CD4-positive, CD25-positive, alpha-beta regulatory T cell (primary cell): ENCODE measurements at regions not wholly inside any gene's neighbourhood (a gene's known extent, or its start where the extent isn't known, plus 50 kb on each side); places are given as distances from the start of the nearest gene placed in this dataset.

ENCODE experiments used
- ATAC-seq, 2 donors: fragments of 150-1000 bp; cut with Tn5 transposase; one replicate each; pipeline ENCODE4 v1.10.0; 2021; ENCODE audit warnings: low read depth in 2 of 2, moderate number of reproducible peaks in 2 of 2, moderate library complexity in 1 of 2
- DNase-seq, 3 donors: peaks; one replicate each; pipeline versions ENCODE4 v3.0.0 to v3.0.0-alpha.2; 2012 to 2022; ENCODE audit warnings: mixed read lengths in 1 of 3
- H3K27ac ChIP-seq: one replicate; pipeline ENCODE4 v1.7.0; 2013; ENCODE audit warnings: mild to moderate bottlenecking, low read length; ENCODE audit not compliant: insufficient read depth, poor library complexity, severe bottlenecking
- H3K27me3 ChIP-seq: one replicate; pipeline ENCODE4 v1.7.0; 2013; ENCODE audit warnings: low read length; ENCODE audit not compliant: control insufficient read depth, insufficient read depth
- H3K36me3 ChIP-seq: one replicate; pipeline ENCODE4 v1.7.0; 2013; ENCODE audit warnings: mild to moderate bottlenecking, low read length, moderate library complexity; ENCODE audit not compliant: control insufficient read depth, insufficient read depth
- H3K4me1 ChIP-seq: 2 replicates; pipeline ENCODE4 v1.7.0; 2013; ENCODE audit warnings: mild to moderate bottlenecking, low read length; ENCODE audit not compliant: insufficient read depth, control insufficient read depth, poor library complexity, severe bottlenecking
- H3K4me3 ChIP-seq: one replicate; pipeline ENCODE4 v1.7.0; 2013; ENCODE audit warnings: low read depth, mild to moderate bottlenecking, low read length, moderate library complexity
- H3K9me3 ChIP-seq, 2 experiments: 1 replicate in 1 of 2; 2 replicates in 1 of 2; pipeline ENCODE4 v1.7.0; 2013; ENCODE audit warnings: low read length in 2 of 2, mild to moderate bottlenecking in 1 of 2, moderate library complexity in 1 of 2; ENCODE audit not compliant: control insufficient read depth in 2 of 2
- H3K27ac Mint-ChIP-seq, 3 donors: one replicate each; pipeline ENCODE4 v1.8.0; 2020 to 2022; ENCODE audit warnings: mild to moderate bottlenecking in 3 of 3, mixed read lengths in 3 of 3, moderate library complexity in 2 of 3
- H3K27me3 Mint-ChIP-seq: one replicate; pipeline ENCODE4 v1.8.0; 2022; ENCODE audit warnings: mild to moderate bottlenecking, mixed read lengths
- H3K36me3 Mint-ChIP-seq: one replicate; pipeline ENCODE4 v1.8.0; 2020; ENCODE audit warnings: mixed read lengths
- H3K4me1 Mint-ChIP-seq, 4 donors: one replicate each; pipeline ENCODE4 v1.8.0; 2020 to 2022; ENCODE audit warnings: mixed read lengths in 4 of 4, mild to moderate bottlenecking in 1 of 4
- H3K4me3 Mint-ChIP-seq, 4 donors: one replicate each; pipeline ENCODE4 v1.8.0; 2020 to 2022; ENCODE audit warnings: mild to moderate bottlenecking in 4 of 4, mixed read lengths in 4 of 4, moderate library complexity in 3 of 4
- H3K9me3 Mint-ChIP-seq, 7 donors: one replicate each; pipeline ENCODE4 v1.8.0; 2020 to 2022; ENCODE audit warnings: mixed read lengths in 7 of 7, mild to moderate bottlenecking in 3 of 7, moderate library complexity in 2 of 7

GRCh38 chr21:35632711-35633110 lies 427.6 kb downstream of the SETD4 start:
- ATAC-seq (no peak), DNase-seq (no peak)
- peaks cover 4% of the 10 kb centered on the region for H3K27me3 ChIP-seq
- no peaks in the 10 kb centered on the region for H3K36me3 Mint-ChIP-seq
- no peaks in the 10 kb centered on the region for H3K9me3 ChIP-seq
- no peak overlapping the region for H3K27ac ChIP-seq
- no peak overlapping the region for H3K27ac Mint-ChIP-seq
- H3K36me3 ChIP-seq: no peaks in the 10 kb centered on the region
- peaks cover 0 to 3% (median 0%) of the 10 kb centered on the region in 7 donors for H3K9me3 Mint-ChIP-seq
- H3K4me1 Mint-ChIP-seq: no peaks in the 10 kb centered on the region
- H3K4me3 Mint-ChIP-seq: no peak overlapping the region
- no peak overlapping the region for H3K4me3 ChIP-seq
- H3K4me1 ChIP-seq: no peaks in the 10 kb centered on the region
- peaks cover 4% of the 10 kb centered on the region for H3K27me3 Mint-ChIP-seq

GRCh38 chr21:35628316-35628715 lies 432.0 kb downstream of the SETD4 start:
- no peaks in the 10 kb centered on the region for H3K4me1 ChIP-seq
- no peak for ATAC-seq
- Mint-ChIP-seq H3K36me3 (no peaks in the 10 kb centered on the region), H3K9me3 (peaks cover 0 to 2% (median 0%) of the 10 kb centered on the region in 7 donors), H3K27ac (no peak overlapping the region), H3K4me1 (no peaks in the 10 kb centered on the region), H3K27me3 (peaks cover 14% of the 10 kb centered on the region), H3K4me3 (no peak overlapping the region)
- DNase-seq: no peak
- H3K4me3 ChIP-seq: no peak overlapping the region
- H3K9me3 ChIP-seq: no peaks in the 10 kb centered on the region
- no peaks in the 10 kb centered on the region for H3K36me3 ChIP-seq
- H3K27me3 ChIP-seq: peaks cover 5% of the 10 kb centered on the region
- no peak overlapping the region for H3K27ac ChIP-seq

- no peak overlapping the region for H3K27ac Mint-ChIP-seq
- no peaks in the 10 kb centered on the region for H3K4me1 Mint-ChIP-seq
- Histone ChIP-seq H3K36me3 (no peaks in the 10 kb centered on the region), H3K9me3 (no peaks in the 10 kb centered on the region), H3K4me3 (no peak overlapping the region), H3K27ac (no peak overlapping the region), H3K27me3 (peaks cover 8% of the 10 kb centered on the region), H3K4me1 (no peaks in the 10 kb centered on the region)
- no peaks in the 10 kb centered on the region for H3K36me3 Mint-ChIP-seq
- no peak overlapping the region for H3K4me3 Mint-ChIP-seq
- ATAC-seq (no peak), DNase-seq (no peak)
- peaks cover 0 to 2% (median 0%) of the 10 kb centered on the region in 7 donors for H3K9me3 Mint-ChIP-seq
- peaks cover 14% of the 10 kb centered on the region for H3K27me3 Mint-ChIP-seq
Observed at GRCh38 chr21:35627462-35627861, 432.9 kb downstream of the SETD4 start.

GRCh38 chr21:35625576-35625975 lies 434.8 kb downstream of the SETD4 start:
- Histone ChIP-seq H3K9me3 (no peaks in the 10 kb centered on the region), H3K4me1 (no peaks in the 10 kb centered on the region), H3K27ac (no peak overlapping the region), H3K27me3 (peaks cover 10% of the 10 kb centered on the region), H3K4me3 (no peak overlapping the region), H3K36me3 (no peaks in the 10 kb centered on the region)
- Mint-ChIP-seq H3K27ac (no peak overlapping the region), H3K4me1 (no peaks in the 10 kb centered on the region), H3K36me3 (no peaks in the 10 kb centered on the region), H3K27me3 (peaks cover 14% of the 10 kb centered on the region), H3K9me3 (peaks cover 0 to 2% (median 0%) of the 10 kb centered on the region in 7 donors), H3K4me3 (no peak overlapping the region)
- ATAC-seq: no peak
- DNase-seq: no peak

GRCh38 chr21:35624901-35625300 lies 435.4 kb downstream of the SETD4 start:
- no peak overlapping the region for H3K27ac ChIP-seq
- no peaks in the 10 kb centered on the region for H3K4me1 Mint-ChIP-seq
- H3K9me3 ChIP-seq: no peaks in the 10 kb centered on the region
- H3K27ac Mint-ChIP-seq: no peak overlapping the region
- H3K4me3 ChIP-seq: no peak overlapping the region
- no peaks in the 10 kb centered on the region for H3K4me1 ChIP-seq
- peaks cover 0 to 2% (median 0%) of the 10 kb centered on the region in 7 donors for H3K9me3 Mint-ChIP-seq
- peaks cover 13% of the 10 kb centered on the region for H3K27me3 ChIP-seq
- no peaks in the 10 kb centered on the region for H3K36me3 Mint-ChIP-seq
- DNase-seq (no peak), ATAC-seq (no peak)
- no peaks in the 10 kb centered on the region for H3K36me3 ChIP-seq
- no peak overlapping the region for H3K4me3 Mint-ChIP-seq
- H3K27me3 Mint-ChIP-seq: peaks cover 14% of the 10 kb centered on the region

- no peaks in the 10 kb centered on the region for H3K36me3 Mint-ChIP-seq
- H3K4me3 Mint-ChIP-seq: no peak overlapping the region
- Histone ChIP-seq H3K4me3 (no peak overlapping the region), H3K9me3 (no peaks in the 10 kb centered on the region), H3K36me3 (no peaks in the 10 kb centered on the region), H3K27me3 (peaks cover 22% of the 10 kb centered on the region), H3K4me1 (no peaks in the 10 kb centered on the region), H3K27ac (no peak overlapping the region)
- peak overlapping the region in 1 of 3 donors; percentile 3 for H3K27ac Mint-ChIP-seq
- H3K4me1 Mint-ChIP-seq: no peaks in the 10 kb centered on the region
- H3K27me3 Mint-ChIP-seq: peaks cover 26% of the 10 kb centered on the region
- DNase-seq (no peak), ATAC-seq (no peak)
- H3K9me3 Mint-ChIP-seq: peaks cover 0 to 5% (median 0%) of the 10 kb centered on the region in 7 donors
Observed at GRCh38 chr21:35622612-35623011, 437.7 kb downstream of the SETD4 start.

- Histone ChIP-seq H3K4me1 (no peaks in the 10 kb centered on the region), H3K36me3 (no peaks in the 10 kb centered on the region), H3K9me3 (no peaks in the 10 kb centered on the region), H3K27me3 (peaks cover 32% of the 10 kb centered on the region), H3K27ac (no peak overlapping the region), H3K4me3 (no peak overlapping the region)
- H3K36me3 Mint-ChIP-seq: no peaks in the 10 kb centered on the region
- DNase-seq (no peak), ATAC-seq (no peak)
- no peak overlapping the region for H3K4me3 Mint-ChIP-seq
- no peak overlapping the region for H3K27ac Mint-ChIP-seq
- peaks cover 37% of the 10 kb centered on the region for H3K27me3 Mint-ChIP-seq
- peaks cover 0 to 5% (median 0%) of the 10 kb centered on the region in 7 donors for H3K9me3 Mint-ChIP-seq
- no peaks in the 10 kb centered on the region for H3K4me1 Mint-ChIP-seq
Observed at GRCh38 chr21:35619184-35619583, 441.1 kb downstream of the SETD4 start.

GRCh38 chr21:35617491-35617890 lies 442.8 kb downstream of the SETD4 start:
- Histone ChIP-seq H3K36me3 (no peaks in the 10 kb centered on the region), H3K27me3 (peaks cover 26% of the 10 kb centered on the region), H3K9me3 (no peaks in the 10 kb centered on the region), H3K4me3 (no peak overlapping the region), H3K27ac (no peak overlapping the region), H3K4me1 (no peaks in the 10 kb centered on the region)
- no peaks in the 10 kb centered on the region for H3K36me3 Mint-ChIP-seq
- H3K4me3 Mint-ChIP-seq: no peak overlapping the region
- H3K9me3 Mint-ChIP-seq: peaks cover 0 to 3% (median 0%) of the 10 kb centered on the region in 7 donors
- H3K4me1 Mint-ChIP-seq: no peaks in the 10 kb centered on the region
- no peak for ATAC-seq
- no peak for DNase-seq
- no peak overlapping the region for H3K27ac Mint-ChIP-seq
- peaks cover 40% of the 10 kb centered on the region for H3K27me3 Mint-ChIP-seq
